ENCODE measurements at regions not wholly inside any gene's neighbourhood (a gene's known extent, or its start where the extent isn't known, plus 50 kb on each side); places are given as distances from the start of the nearest gene placed in this dataset.
"Not testable (repeated sequence)": the region's sequence is repeated elsewhere in the genome, so short reads cannot be mapped to it uniquely, and the experiment has no call there.

DNA sequence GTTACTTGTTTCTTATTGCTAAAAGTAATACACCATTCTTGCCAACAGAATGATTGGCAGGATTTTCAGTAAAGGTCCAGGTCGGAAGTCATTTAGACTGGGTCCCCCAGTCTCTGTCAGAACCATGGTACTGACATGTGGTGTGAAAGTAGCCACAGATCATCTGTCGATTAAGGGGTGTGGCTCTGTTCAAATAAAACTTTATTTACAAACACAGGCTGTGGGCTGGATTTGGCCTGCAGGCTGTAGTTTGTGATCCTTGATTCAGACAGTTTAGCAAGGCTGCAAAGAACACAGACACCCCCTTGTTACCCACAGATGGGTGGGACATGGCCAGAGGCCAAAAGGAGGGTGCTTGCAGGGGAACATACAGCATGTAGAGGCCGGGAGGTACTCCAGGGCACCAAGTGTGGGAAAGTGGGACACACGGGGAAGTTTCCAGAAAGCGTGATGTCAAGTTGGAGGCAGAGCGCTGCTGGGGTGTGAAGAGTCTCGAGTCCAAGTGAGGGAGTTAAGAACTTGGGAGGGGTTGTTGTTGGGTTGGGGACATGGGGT lies 104.1 kb upstream of the CCZ1B start:
- not testable (repeated sequence) for H3K4me3 ChIP-seq; H3K9me2 ChIP-seq (replicated peaks; ENCODE audit: insufficient read depth); H3K27ac ChIP-seq; H3K36me3 ChIP-seq (replicated peaks; ENCODE audit: insufficient read depth, low read depth); H3K9me3 ChIP-seq (ENCODE audit: low read depth); H2AFZ ChIP-seq; H3K27me3 ChIP-seq; DNase-seq (ENCODE audit: low spot score); H3K4me1 ChIP-seq (ENCODE audit: insufficient read depth); H4K20me1 ChIP-seq (ENCODE audit: insufficient read depth, poor library complexity, severe bottlenecking); H3K79me2 ChIP-seq; H3K4me2 ChIP-seq
- WGBS (ENCODE audit: low lambda C conversion rate, missing lambda C conversion rate), result 86% methylated on average over 7 of the region's 7 CpGs

DNA sequence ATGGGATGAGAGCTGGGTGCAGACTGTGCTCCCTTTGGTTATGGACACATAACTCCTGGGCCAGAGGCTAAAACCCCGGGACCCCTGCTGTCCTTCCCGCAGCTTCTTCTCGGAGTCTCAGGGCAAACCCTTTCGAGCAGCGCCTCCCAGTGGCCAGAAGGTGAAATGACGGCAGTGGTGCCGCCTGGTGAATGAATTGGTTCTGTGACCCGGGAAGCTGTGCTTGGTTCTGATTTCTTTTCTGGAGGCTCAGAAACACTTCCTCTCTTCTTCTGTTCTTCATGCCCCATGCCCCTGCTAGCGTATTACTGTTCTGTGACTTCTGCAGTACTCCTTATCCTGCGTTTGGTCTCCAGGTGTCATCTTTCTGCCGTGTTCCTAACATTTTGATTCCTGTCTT lies 104.7 kb upstream of the CCZ1B start:
- H3K36me3 ChIP-seq (replicated peaks; ENCODE audit: insufficient read depth, low read depth); H3K4me2 ChIP-seq; H3K9me2 ChIP-seq (replicated peaks; ENCODE audit: insufficient read depth); H3K27me3 ChIP-seq; H4K20me1 ChIP-seq (ENCODE audit: insufficient read depth, poor library complexity, severe bottlenecking); H3K9me3 ChIP-seq (ENCODE audit: low read depth); H2AFZ ChIP-seq; H3K4me1 ChIP-seq (ENCODE audit: insufficient read depth); H3K79me2 ChIP-seq; H3K4me3 ChIP-seq; DNase-seq (ENCODE audit: low spot score); H3K27ac ChIP-seq: not testable (repeated sequence)
- TF ChIP-seq, protein P1, sequence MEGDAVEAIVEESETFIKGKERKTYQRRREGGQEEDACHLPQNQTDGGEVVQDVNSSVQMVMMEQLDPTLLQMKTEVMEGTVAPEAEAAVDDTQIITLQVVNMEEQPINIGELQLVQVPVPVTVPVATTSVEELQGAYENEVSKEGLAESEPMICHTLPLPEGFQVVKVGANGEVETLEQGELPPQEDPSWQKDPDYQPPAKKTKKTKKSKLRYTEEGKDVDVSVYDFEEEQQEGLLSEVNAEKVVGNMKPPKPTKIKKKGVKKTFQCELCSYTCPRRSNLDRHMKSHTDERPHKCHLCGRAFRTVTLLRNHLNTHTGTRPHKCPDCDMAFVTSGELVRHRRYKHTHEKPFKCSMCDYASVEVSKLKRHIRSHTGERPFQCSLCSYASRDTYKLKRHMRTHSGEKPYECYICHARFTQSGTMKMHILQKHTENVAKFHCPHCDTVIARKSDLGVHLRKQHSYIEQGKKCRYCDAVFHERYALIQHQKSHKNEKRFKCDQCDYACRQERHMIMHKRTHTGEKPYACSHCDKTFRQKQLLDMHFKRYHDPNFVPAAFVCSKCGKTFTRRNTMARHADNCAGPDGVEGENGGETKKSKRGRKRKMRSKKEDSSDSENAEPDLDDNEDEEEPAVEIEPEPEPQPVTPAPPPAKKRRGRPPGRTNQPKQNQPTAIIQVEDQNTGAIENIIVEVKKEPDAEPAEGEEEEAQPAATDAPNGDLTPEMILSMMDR (IDR thresholded peaks at IDR 0.05; ENCODE audit: poor library complexity), result peak; percentile 51
- 15% methylated on average over 11 of the region's 11 CpGs for WGBS (ENCODE audit: low lambda C conversion rate, missing lambda C conversion rate)

DNA sequence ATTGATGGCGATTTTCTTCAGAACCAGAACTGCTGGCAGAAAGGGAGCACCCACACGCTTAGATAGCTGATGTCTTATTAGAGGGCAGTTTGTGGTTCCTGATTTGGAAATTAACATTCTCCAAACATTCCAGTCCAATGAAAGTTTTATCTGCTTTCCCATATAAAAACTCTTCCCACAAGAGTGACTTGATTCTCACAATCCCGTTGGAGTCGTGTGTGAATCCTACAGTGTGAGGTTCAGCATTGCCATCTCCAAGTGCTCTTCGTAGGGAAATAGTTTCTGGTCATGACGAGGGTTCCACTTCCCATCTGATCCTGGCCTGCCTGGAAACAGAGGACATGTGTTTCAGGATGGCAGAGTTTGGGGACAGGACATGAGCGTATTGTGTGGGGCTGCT lies 105.4 kb upstream of the CCZ1B start:
- H3K27ac ChIP-seq; H3K9me3 ChIP-seq (ENCODE audit: low read depth): not testable (repeated sequence)
- 90% methylated on average over 7 of the region's 7 CpGs for WGBS (ENCODE audit: low lambda C conversion rate, missing lambda C conversion rate)

DNA sequence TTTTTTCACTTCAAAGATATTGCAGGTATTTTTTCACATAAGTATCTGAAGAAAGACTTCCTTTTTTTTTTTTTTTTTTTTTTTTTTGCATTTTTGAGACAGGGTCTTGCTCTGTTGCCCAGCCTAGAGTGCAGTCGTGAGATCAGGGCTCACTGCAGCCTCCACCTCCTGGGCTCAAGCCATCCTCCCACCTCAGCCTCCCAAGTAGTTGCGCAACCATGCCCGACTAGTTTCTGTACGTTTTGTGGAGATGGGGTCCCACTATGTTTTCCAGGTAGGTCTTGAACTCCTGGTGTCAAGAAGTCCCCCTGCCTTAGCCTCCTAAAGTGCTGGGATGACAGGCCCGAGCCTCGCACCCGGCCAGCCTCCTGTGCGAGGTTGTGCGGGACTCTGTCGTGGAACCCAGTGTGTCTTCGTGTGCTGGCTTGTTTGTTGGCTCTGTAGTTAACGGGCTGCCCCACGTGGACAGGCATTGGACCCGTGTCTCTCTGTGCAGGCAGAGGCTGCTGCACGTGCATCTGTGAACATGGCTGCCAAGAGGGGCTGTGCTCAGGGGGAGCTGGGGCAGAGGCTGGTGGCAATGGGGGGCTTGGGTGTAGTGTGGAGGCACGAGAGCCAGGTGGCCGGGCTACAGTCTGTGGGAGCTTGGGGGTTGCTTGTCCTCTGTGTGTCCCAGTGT lies 108.0 kb upstream of the CCZ1B start:
- DNase-seq (ENCODE audit: low spot score); H3K4me3 ChIP-seq: not testable (repeated sequence)
- 96% methylated on average over 12 of the region's 17 CpGs for WGBS (ENCODE audit: low lambda C conversion rate, missing lambda C conversion rate)

More for the DNA sequence above, 105.4 kb upstream of the CCZ1B start:
- not testable (repeated sequence) for H3K4me2 ChIP-seq; H3K9me2 ChIP-seq (replicated peaks; ENCODE audit: insufficient read depth); H3K4me3 ChIP-seq; H3K27me3 ChIP-seq; H4K20me1 ChIP-seq (ENCODE audit: insufficient read depth, poor library complexity, severe bottlenecking); H3K79me2 ChIP-seq; DNase-seq (ENCODE audit: low spot score); H3K36me3 ChIP-seq (replicated peaks; ENCODE audit: insufficient read depth, low read depth); H3K4me1 ChIP-seq (ENCODE audit: insufficient read depth); H2AFZ ChIP-seq

DNA sequence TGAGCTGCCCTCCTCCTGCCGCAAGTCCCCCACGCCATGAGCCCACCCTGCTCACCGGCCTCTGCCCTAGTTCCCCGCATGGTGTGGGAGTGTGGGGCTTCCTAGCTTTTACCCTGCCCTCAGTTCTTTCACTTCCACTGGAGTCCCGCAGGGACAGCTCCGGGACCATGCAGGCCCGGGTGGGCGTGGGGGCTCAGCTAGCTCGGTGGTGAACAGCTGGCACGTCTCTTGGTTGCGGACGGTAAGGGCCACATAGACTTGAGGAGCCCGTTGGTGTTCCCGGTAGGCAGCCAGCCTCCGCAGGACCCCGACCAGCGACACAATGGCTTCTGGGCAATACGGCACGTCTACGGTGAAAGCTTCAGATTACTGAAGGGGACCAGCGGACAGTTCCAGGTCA lies 108.9 kb upstream of the CCZ1B start:
- no peak overlapping the region for H2AFZ ChIP-seq
- H3K9me3 ChIP-seq (ENCODE audit: low read depth), result no peaks in the 10 kb centered on the region
- no peak overlapping the region for H3K4me3 ChIP-seq
- DNase-seq (ENCODE audit: low spot score), result no peak
- H3K27me3 ChIP-seq, result no peaks in the 10 kb centered on the region
- no peaks in the 10 kb centered on the region for H3K36me3 ChIP-seq (replicated peaks; ENCODE audit: insufficient read depth, low read depth)
- TF ChIP-seq EZH2 (IDR thresholded peaks at IDR 0.05; ENCODE audit: borderline replicate concordance), result no peak
- TF ChIP-seq, protein P1 (IDR thresholded peaks at IDR 0.05; ENCODE audit: poor library complexity), result no peak
- TF ChIP-seq EZH2phosphoT487 (IDR thresholded peaks at IDR 0.05; ENCODE audit: low read depth, severe bottlenecking, unreplicated experiment), result no peak
- H3K79me2 ChIP-seq, result no peaks in the 10 kb centered on the region
- no peaks in the 10 kb centered on the region for H4K20me1 ChIP-seq (ENCODE audit: insufficient read depth, poor library complexity, severe bottlenecking)
- H3K27ac ChIP-seq, result no peak overlapping the region
- no peaks in the 10 kb centered on the region for H3K9me2 ChIP-seq (replicated peaks; ENCODE audit: insufficient read depth)
- WGBS (ENCODE audit: low lambda C conversion rate, missing lambda C conversion rate), result 91% methylated on average over 21 of the region's 21 CpGs
- H3K4me2 ChIP-seq, result no peak overlapping the region
- no peaks in the 10 kb centered on the region for H3K4me1 ChIP-seq (ENCODE audit: insufficient read depth)

More for the DNA sequence above, 108.0 kb upstream of the CCZ1B start:
- H4K20me1 ChIP-seq (ENCODE audit: insufficient read depth, poor library complexity, severe bottlenecking); H3K9me3 ChIP-seq (ENCODE audit: low read depth); H3K36me3 ChIP-seq (replicated peaks; ENCODE audit: insufficient read depth, low read depth); H3K27me3 ChIP-seq; H3K4me2 ChIP-seq; H3K27ac ChIP-seq; H2AFZ ChIP-seq; H3K79me2 ChIP-seq; H3K4me1 ChIP-seq (ENCODE audit: insufficient read depth); H3K9me2 ChIP-seq (replicated peaks; ENCODE audit: insufficient read depth): not testable (repeated sequence)

DNA sequence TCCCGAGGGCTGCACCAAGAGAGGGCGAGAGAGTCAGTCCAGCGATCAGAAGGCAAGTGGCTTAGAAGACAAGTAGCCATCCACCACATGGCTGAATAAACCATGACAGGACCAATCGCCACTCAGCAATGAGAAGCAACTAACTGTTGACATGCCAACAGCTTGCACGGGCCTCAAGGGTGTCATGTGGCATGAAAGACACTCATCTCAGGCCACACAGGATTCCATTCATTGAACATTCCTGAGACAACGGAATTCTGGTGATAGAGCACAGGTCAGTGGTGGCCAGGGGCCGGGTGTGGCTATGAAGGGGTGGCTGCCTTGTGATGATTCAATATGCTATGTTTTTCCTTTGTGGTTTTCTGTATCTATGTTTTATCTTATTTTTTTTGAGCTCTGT lies 110.6 kb upstream of the CCZ1B start:
- H3K27ac ChIP-seq; DNase-seq (ENCODE audit: low spot score); H3K4me1 ChIP-seq (ENCODE audit: insufficient read depth); H3K9me2 ChIP-seq (replicated peaks; ENCODE audit: insufficient read depth); H3K27me3 ChIP-seq; H3K4me3 ChIP-seq; H3K4me2 ChIP-seq; H3K36me3 ChIP-seq (replicated peaks; ENCODE audit: insufficient read depth, low read depth); H3K9me3 ChIP-seq (ENCODE audit: low read depth); H4K20me1 ChIP-seq (ENCODE audit: insufficient read depth, poor library complexity, severe bottlenecking); H2AFZ ChIP-seq; H3K79me2 ChIP-seq: not testable (repeated sequence)
- WGBS (ENCODE audit: low lambda C conversion rate, missing lambda C conversion rate), result 87% methylated on average over 6 of the region's 7 CpGs

DNA sequence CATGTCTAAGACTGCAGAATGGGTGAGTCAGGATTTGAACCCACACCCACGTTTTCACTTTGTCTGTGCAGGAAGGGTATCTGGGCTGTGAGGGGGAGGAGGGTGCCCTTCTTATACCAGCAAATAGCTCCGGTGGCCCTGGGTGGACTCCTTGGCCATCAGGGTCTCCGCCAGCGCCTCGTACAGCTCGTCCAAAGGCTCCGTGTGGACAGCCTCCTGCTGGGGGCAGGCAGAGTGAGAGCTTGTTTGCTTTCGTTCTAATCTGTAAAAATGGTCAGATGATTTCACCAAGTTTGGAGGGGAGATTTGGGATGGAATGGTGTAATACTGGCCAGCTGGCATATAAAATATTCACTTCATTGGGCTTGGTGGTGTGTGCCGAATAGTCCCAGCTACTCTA lies 111.7 kb upstream of the CCZ1B start:
- DNase-seq (ENCODE audit: low spot score); H3K27me3 ChIP-seq; H3K36me3 ChIP-seq (replicated peaks; ENCODE audit: insufficient read depth, low read depth); H3K4me1 ChIP-seq (ENCODE audit: insufficient read depth); H3K9me3 ChIP-seq (ENCODE audit: low read depth); H4K20me1 ChIP-seq (ENCODE audit: insufficient read depth, poor library complexity, severe bottlenecking); H3K4me2 ChIP-seq; H3K79me2 ChIP-seq; H3K4me3 ChIP-seq; H2AFZ ChIP-seq; H3K9me2 ChIP-seq (replicated peaks; ENCODE audit: insufficient read depth); H3K27ac ChIP-seq: not testable (repeated sequence)
- WGBS (ENCODE audit: low lambda C conversion rate, missing lambda C conversion rate), result 84% methylated on average over 9 of the region's 9 CpGs
